Ovary (tissue), 3 donors: ENCODE measurements at regions not wholly inside any gene's neighbourhood (a gene's known extent, or its start where the extent isn't known, plus 50 kb on each side); places are given as distances from the start of the nearest gene placed in this dataset.

Source experiments
- EP300 ChIP-seq: sonication (generic); formaldehyde crosslinking; IDR thresholded peaks from one replicate; pipeline ENCODE4 v1.6.1; 2017; ENCODE audit warnings: antibody characterized with exemption
- POLR2A ChIP-seq: fragments of 450-650 bp; IDR thresholded peaks from one replicate; pipeline ENCODE4 v1.6.1; 2017; ENCODE audit warnings: antibody characterized with exemption, mild to moderate bottlenecking, moderate library complexity
- TF ChIP-seq, protein P1 (sequence below), 3 donors: fragments of 450-650 bp in 2 of 3; fragments of 200-600 bp in 1 of 3; IDR thresholded peaks; one replicate each; pipeline versions ENCODE4 v1.5.1 to v1.8.0; 2016 to 2022; ENCODE audit warnings: antibody characterized with exemption in 3 of 3, mild to moderate bottlenecking in 1 of 3
- donor health status: DM: no; HTN: no; CAD: no.

- TF ChIP-seq, protein P1, sequence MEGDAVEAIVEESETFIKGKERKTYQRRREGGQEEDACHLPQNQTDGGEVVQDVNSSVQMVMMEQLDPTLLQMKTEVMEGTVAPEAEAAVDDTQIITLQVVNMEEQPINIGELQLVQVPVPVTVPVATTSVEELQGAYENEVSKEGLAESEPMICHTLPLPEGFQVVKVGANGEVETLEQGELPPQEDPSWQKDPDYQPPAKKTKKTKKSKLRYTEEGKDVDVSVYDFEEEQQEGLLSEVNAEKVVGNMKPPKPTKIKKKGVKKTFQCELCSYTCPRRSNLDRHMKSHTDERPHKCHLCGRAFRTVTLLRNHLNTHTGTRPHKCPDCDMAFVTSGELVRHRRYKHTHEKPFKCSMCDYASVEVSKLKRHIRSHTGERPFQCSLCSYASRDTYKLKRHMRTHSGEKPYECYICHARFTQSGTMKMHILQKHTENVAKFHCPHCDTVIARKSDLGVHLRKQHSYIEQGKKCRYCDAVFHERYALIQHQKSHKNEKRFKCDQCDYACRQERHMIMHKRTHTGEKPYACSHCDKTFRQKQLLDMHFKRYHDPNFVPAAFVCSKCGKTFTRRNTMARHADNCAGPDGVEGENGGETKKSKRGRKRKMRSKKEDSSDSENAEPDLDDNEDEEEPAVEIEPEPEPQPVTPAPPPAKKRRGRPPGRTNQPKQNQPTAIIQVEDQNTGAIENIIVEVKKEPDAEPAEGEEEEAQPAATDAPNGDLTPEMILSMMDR (IDR thresholded peaks at IDR 0.05), result no peak
- TF ChIP-seq POLR2A (no peak), EP300 (no peak)
Observed at GRCh38 chr5:5783021-5783420, 360.5 kb downstream of the ICE1 start.
